ENCODE measurements at regions not wholly inside any gene's neighbourhood (a gene's known extent, or its start where the extent isn't known, plus 50 kb on each side); places are given as distances from the start of the nearest gene placed in this dataset.

- no peaks in the 10 kb centered on the region for H3K4me1 Mint-ChIP-seq (ENCODE audit: low read depth, unreplicated experiment)
- H3K27ac Mint-ChIP-seq (ENCODE audit: unreplicated experiment), result no peak overlapping the region
- no peaks in the 10 kb centered on the region for H3K36me3 Mint-ChIP-seq (ENCODE audit: unreplicated experiment)
- no peak for DNase-seq
- no peak overlapping the region for H3K4me3 Mint-ChIP-seq (ENCODE audit: unreplicated experiment)
- no peaks in the 10 kb centered on the region for H3K9me3 Mint-ChIP-seq (ENCODE audit: unreplicated experiment)
- H3K27me3 Mint-ChIP-seq (ENCODE audit: unreplicated experiment), result peaks cover 5% of the 10 kb centered on the region
- no peak for TF ChIP-seq CTCF (IDR thresholded peaks at IDR 0.05; ENCODE audit: partially characterized antibody, unreplicated experiment)
Observed at GRCh38 chr20:37643400-37643799, 50.4 kb upstream of the CTNNBL1 start.

DNA sequence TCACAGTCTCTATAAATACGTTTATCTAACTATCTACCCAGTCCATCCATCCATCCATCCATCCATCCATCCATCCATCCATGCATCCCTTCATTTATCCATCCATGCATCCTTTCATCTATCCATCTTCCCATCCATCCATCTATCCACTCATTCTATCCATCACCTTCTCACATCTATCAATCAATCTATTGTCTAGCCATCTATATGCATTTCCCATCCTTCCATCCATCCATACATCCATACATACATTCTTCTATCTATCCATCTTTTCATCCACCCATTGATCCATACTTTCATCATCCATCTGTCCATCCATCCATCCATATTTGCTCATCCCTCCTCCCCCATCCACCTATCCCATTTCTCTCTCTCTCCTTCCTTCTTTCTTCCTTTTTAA, 51.6 kb upstream of the CTNNBL1 start:
- no peaks in the 10 kb centered on the region for H3K36me3 Mint-ChIP-seq (ENCODE audit: unreplicated experiment)
- H3K27me3 Mint-ChIP-seq (ENCODE audit: unreplicated experiment), result peaks cover 5% of the 10 kb centered on the region
- no peak overlapping the region for H3K4me3 Mint-ChIP-seq (ENCODE audit: unreplicated experiment)
- no peak for TF ChIP-seq CTCF (IDR thresholded peaks at IDR 0.05; ENCODE audit: partially characterized antibody, unreplicated experiment)
- no peaks in the 10 kb centered on the region for H3K4me1 Mint-ChIP-seq (ENCODE audit: low read depth, unreplicated experiment)
- no peak for DNase-seq
- no peak overlapping the region for H3K27ac Mint-ChIP-seq (ENCODE audit: unreplicated experiment)
- no peaks in the 10 kb centered on the region for H3K9me3 Mint-ChIP-seq (ENCODE audit: unreplicated experiment)

DNA sequence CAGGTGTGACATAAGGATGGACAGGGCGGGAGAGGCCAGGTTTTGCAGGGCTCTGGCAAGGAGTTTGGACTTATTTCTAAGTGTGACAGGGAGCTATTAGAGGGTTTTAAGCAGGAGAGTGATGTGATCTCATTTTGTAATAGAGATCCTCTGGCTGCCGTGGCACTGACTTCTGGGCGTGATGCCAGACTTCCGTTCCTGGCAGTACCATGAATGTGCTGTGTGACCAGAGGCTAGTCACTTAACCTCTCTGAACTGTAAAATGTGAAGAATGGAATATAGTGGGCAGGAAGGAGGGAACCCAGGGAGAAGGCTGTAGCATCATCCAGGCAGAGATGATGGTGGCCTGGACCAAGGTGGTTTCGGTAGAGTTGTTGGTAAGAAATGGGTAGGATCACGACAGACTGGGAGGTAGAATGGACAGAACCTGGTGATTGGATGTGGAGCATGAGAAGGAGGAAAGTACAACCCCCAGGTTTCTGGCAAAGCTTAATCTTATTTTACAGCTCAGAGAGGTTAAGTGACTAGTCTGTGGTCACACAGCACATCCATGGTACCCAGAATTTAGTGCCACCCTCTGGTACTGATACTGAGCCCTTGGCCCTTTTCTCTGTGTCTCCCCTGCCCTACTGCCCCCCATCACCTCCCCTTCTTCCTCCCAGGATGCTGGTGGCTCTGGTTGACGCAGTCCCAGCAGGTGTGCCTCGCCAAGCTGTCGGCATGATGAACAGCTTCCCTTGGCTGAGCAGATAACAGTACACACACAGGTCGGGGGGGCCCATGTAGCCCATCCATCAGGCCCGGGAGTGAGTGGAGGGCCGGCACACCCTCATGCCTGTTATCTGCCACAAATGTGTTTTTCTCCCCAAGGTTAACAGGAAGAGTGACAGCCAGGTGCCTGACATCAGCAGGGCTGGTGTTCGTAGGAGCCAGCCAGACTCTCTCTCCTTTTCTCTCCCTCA, 52.9 kb upstream of the CTNNBL1 start:
- DNase-seq, result no peak
- no peak for TF ChIP-seq CTCF (IDR thresholded peaks at IDR 0.05; ENCODE audit: partially characterized antibody, unreplicated experiment)
- H3K4me1 Mint-ChIP-seq (ENCODE audit: low read depth, unreplicated experiment), result no peaks in the 10 kb centered on the region
- H3K27me3 Mint-ChIP-seq (ENCODE audit: unreplicated experiment), result peaks cover 6% of the 10 kb centered on the region
- no peaks in the 10 kb centered on the region for H3K9me3 Mint-ChIP-seq (ENCODE audit: unreplicated experiment)
- peaks cover under 1% of the 10 kb centered on the region for H3K36me3 Mint-ChIP-seq (ENCODE audit: unreplicated experiment)
- peak overlapping the region; percentile 67 for H3K27ac Mint-ChIP-seq (ENCODE audit: unreplicated experiment)
- no peak overlapping the region for H3K4me3 Mint-ChIP-seq (ENCODE audit: unreplicated experiment)

DNA sequence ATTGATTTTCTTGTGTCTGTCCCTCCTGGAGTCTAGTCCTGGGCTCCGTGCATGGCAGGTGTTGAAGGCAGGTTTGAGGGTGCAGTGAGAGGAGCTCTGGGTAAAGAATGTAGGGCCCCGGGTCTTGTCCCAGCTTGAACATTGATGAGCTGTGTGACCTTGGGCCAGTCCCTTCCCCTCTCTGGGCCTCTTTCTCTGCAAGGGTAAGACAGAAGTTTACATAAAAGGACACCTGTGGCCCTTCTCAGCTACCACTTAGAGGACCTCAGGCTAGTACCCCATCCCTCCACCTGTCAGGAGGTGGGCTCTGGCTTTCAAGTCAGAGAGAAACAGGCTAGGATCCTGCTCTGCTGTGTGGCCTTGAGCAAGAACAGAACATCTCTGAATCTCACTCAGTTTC, 55.3 kb upstream of the CTNNBL1 start:
- no peak for DNase-seq
- Mint-ChIP-seq H3K4me3 (ENCODE audit: unreplicated experiment) (no peak overlapping the region), H3K27ac (ENCODE audit: unreplicated experiment) (no peak overlapping the region), H3K36me3 (ENCODE audit: unreplicated experiment) (peaks cover 14% of the 10 kb centered on the region), H3K4me1 (ENCODE audit: low read depth, unreplicated experiment) (no peaks in the 10 kb centered on the region), H3K9me3 (ENCODE audit: unreplicated experiment) (peaks cover 8% of the 10 kb centered on the region), H3K27me3 (ENCODE audit: unreplicated experiment) (peaks cover 8% of the 10 kb centered on the region)
- no peak for TF ChIP-seq CTCF (IDR thresholded peaks at IDR 0.05; ENCODE audit: partially characterized antibody, unreplicated experiment)

- Mint-ChIP-seq H3K4me1 (ENCODE audit: low read depth, unreplicated experiment) (no peaks in the 10 kb centered on the region), H3K4me3 (ENCODE audit: unreplicated experiment) (no peak overlapping the region), H3K9me3 (ENCODE audit: unreplicated experiment) (peaks cover 8% of the 10 kb centered on the region), H3K27ac (ENCODE audit: unreplicated experiment) (no peak overlapping the region), H3K27me3 (ENCODE audit: unreplicated experiment) (peaks cover 6% of the 10 kb centered on the region), H3K36me3 (ENCODE audit: unreplicated experiment) (peaks cover 18% of the 10 kb centered on the region)
- no peak for DNase-seq
- no peak for TF ChIP-seq CTCF (IDR thresholded peaks at IDR 0.05; ENCODE audit: partially characterized antibody, unreplicated experiment)
Observed at GRCh38 chr20:37636977-37637376, 56.9 kb upstream of the CTNNBL1 start.

All from glutamatergic neuron (in vitro differentiated cells).